ENCODE measurements at regions not wholly inside any gene's neighbourhood (a gene's known extent, or its start where the extent isn't known, plus 50 kb on each side); places are given as distances from the start of the nearest gene placed in this dataset.

GRCh38 chr7:84508606-84509005 lies 314.0 kb upstream of the SEMA3A start:
- TF ChIP-seq CTCF (IDR thresholded peaks at IDR 0.05) (no peak), CHD4 (IDR thresholded peaks at IDR 0.05; ENCODE audit: borderline replicate concordance) (no peak), HOXB5 (CRISPR knock-in tag; IDR thresholded peaks at IDR 0.05) (no peak), RAD21 (conservative IDR thresholded peaks at IDR 0.05 in 1 of 2, IDR thresholded peaks at IDR 0.05 in 1 of 2) (no peak), USF2 (IDR thresholded peaks at IDR 0.05) (no peak), BCL3 (IDR thresholded peaks at IDR 0.05) (no peak), BHLHE40 (IDR thresholded peaks at IDR 0.05; ENCODE audit: low read depth, low read length) (no peak), PHF8 (IDR thresholded peaks at IDR 0.05; ENCODE audit: borderline replicate concordance, low read depth) (no peak), CEBPB (IDR thresholded peaks at IDR 0.05) (no peak), POLR2A (IDR thresholded peaks at IDR 0.05; ENCODE audit: low read length) (no peak), PBX3 (IDR thresholded peaks at IDR 0.05) (no peak), HDAC2 (IDR thresholded peaks at IDR 0.05) (no peak), SREBF2 (IDR thresholded peaks at IDR 0.05) (no peak)
- TF ChIP-seq, protein P1, sequence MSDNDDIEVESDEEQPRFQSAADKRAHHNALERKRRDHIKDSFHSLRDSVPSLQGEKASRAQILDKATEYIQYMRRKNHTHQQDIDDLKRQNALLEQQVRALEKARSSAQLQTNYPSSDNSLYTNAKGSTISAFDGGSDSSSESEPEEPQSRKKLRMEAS (IDR thresholded peaks at IDR 0.05) = no peak
